PC-3 (cell line): ENCODE measurements at regions not wholly inside any gene's neighbourhood (a gene's known extent, or its start where the extent isn't known, plus 50 kb on each side); places are given as distances from the start of the nearest gene placed in this dataset.

ENCODE experiments used
- CTCF ChIP-seq: fragments of 300-600 bp; sonication (generic); conservative IDR thresholded peaks from 2 replicates; pipeline ENCODE4 v1.5.1; 2017; ENCODE audit warnings: antibody characterized with exemption, low read depth, mild to moderate bottlenecking, low read length
- EZH2 ChIP-seq: fragments of 300-600 bp; sonication (generic); IDR thresholded peaks from one replicate; pipeline ENCODE4 v1.6.1; 2017; ENCODE audit warnings: antibody characterized with exemption, mild to moderate bottlenecking, low read length; ENCODE audit not compliant: unreplicated experiment

GRCh38 chr4:123802933-123803332 is 406.3 kb downstream of the SPRY1 start:
- no peak for TF ChIP-seq CTCF
- TF ChIP-seq EZH2: no peak
